A549 (cell line): ENCODE measurements at regions not wholly inside any gene's neighbourhood (a gene's known extent, or its start where the extent isn't known, plus 50 kb on each side); places are given as distances from the start of the nearest gene placed in this dataset.
"Not testable (repeated sequence)": the region's sequence is repeated elsewhere in the genome, so short reads cannot be mapped to it uniquely, and the experiment has no call there.

Experiments used
- ATAC-seq, 2 experiments: fragments of 200-7000 bp in 1 of 2; fragments of >200 bp in 1 of 2; cut with Nextera tagmentation in 1 of 2; cut with Tn5 transposase in 1 of 2; 3 replicates each; pipeline versions ENCODE4 v1.8.0 to v1.9.1; 2018 to 2020; ENCODE audit warnings: mild to moderate bottlenecking in 1 of 2, moderate library complexity in 1 of 2
- CTCF ChIA-PET: fragments of 300-600 bp; sonication (Branson Sonifier 250); formaldehyde crosslinking; extraction: SDS; loops from one replicate; lab custom pipeline; 2021; ENCODE audit warnings: antibody characterized with exemption, inconsistent platforms; lab: Yijun Ruan, JAX
- POLR2A ChIA-PET: fragments of 350-600 bp; formaldehyde crosslinking; extraction: SDS; loops from one replicate; lab custom pipeline; 2021; ENCODE audit warnings: antibody characterized with exemption, inconsistent platforms; lab: Yijun Ruan, JAX
- DNase-seq, 2 experiments: peaks; one replicate each; pipeline versions ENCODE4 v3.0.0 to v3.0.0-alpha.2; 2011 to 2016; ENCODE audit warnings: low read depth in 1 of 2, low spot score in 1 of 2
- FAIRE-seq: peaks from 2 replicates; lab custom pipeline; 2011; peaks lifted over from hg19 to GRCh38; lab: Jason Lieb, UNC
- H3K27ac ChIP-seq, 2 experiments: fragments of >200 bp; sonication (Bioruptor Twin); formaldehyde crosslinking; 3 replicates each; pipeline ENCODE4 v1.5.1; 2016 to 2017
- H3K4me1 ChIP-seq: fragments of >200 bp; sonication (Bioruptor Twin); formaldehyde crosslinking; 3 replicates; pipeline ENCODE4 v1.6.1; 2016
- H3K4me2 ChIP-seq: fragments of >200 bp; sonication (Bioruptor Twin); formaldehyde crosslinking; 3 replicates; pipeline ENCODE4 v1.6.1; 2016
- H3K4me3 ChIP-seq: fragments of >200 bp; sonication (Bioruptor Twin); formaldehyde crosslinking; 3 replicates; pipeline ENCODE4 v1.5.1; 2016
- H3K9me3 ChIP-seq: fragments of >200 bp; sonication (Bioruptor Twin); formaldehyde crosslinking; 3 replicates; pipeline ENCODE4 v1.6.1; 2016
- GATA3 ChIP-seq: IDR thresholded peaks from 2 replicates; pipeline ENCODE4 v1.6.1; 2012; ENCODE audit warnings: borderline replicate concordance
- WGBS: methylation state at CpG from one replicate; pipeline ENCODE4 v1.1.6; 2017; ENCODE audit errors: missing lambda C conversion rate; 5-methylcytosine and 5-hydroxymethylcytosine counted together

GRCh38 chr9:42282531-42283178 is 99.2 kb downstream of the SPATA31A6 start:
- WGBS: 45% methylated on average over 7 of the region's 7 CpGs
- CTCF ChIA-PET: not testable (repeated sequence)

DNA sequence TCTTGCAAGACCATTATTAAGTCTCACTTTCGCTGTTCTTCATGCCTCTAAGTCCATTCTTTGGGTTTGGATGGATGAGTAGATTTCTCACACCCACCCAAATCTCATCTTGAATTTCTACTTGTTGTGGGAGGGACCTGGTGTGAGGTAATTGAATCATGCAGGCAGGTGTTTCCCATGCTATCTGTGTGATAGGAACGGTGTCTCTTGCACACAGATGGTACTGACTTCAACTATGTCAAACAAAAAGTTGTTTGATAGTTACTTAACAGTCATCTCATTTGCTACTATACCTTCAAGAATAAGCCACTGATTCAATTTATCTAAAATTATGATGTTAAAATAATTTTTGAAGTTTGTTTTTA is 99.7 kb downstream of the SPATA31A6 start:
- H3K27ac ChIP-seq, CTCF ChIA-PET, ATAC-seq, DNase-seq, POLR2A ChIA-PET, H3K4me3 ChIP-seq, H3K9me3 ChIP-seq, FAIRE-seq: not testable (repeated sequence)
- Histone ChIP-seq H3K4me1 (peaks cover 12% of the 10 kb centered on the region; the same call in 2 of the 3 replicates), H3K4me2 (peak overlapping the region; percentile 44)
- WGBS: 58% methylated on average over 2 of the region's 2 CpGs

More at GRCh38 chr9:42282531-42283178, 99.2 kb downstream of the SPATA31A6 start:
- H3K27ac ChIP-seq, POLR2A ChIA-PET, FAIRE-seq, H3K9me3 ChIP-seq, H3K4me3 ChIP-seq: not testable (repeated sequence)
- DNase-seq (peak in 1 of 2 experiments; percentile 50), ATAC-seq (peak in 1 of 2 experiments; percentile 51; a peak in 3 of 6 replicates)
- TF ChIP-seq GATA3: 0 out of 2 replicates have a peak, but pooled peaks have one; percentile 9
- Histone ChIP-seq H3K4me1 (peaks cover 12% of the 10 kb centered on the region; the same call in 2 of the 3 replicates), H3K4me2 (peak overlapping the region; percentile 44)

DNA sequence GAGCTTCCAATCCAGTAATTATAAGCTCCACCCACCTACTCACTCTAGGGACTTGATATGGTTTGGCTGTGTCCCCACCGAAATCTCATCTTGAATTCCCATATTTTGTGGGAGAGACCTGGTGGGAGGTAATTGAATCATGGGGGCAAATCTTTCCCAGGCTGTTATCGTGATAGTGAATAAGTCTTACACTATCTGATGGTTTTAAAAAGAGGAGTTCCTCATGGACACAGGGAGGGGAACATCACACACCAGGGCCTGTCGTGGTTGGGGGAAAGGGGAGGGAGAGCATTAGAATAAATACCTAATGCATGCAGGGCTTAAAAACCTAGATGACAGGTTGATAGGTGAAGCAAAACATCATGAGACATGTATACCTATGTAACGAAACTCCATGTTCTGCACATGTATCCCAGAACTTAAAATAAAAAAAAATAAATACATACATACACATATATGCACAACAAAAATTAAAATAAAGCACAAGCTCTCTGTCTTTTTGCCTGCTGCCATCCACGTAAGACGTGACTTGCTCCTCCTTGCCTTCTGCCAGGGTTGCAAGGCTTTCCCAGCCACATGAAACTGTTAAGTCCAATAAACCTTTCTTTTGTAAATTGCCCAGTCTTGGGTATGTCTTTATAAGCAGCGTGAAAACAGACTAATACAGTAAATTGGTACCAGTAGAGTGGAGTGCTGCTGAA is 102.8 kb downstream of the SPATA31A6 start:
- DNase-seq, H3K4me3 ChIP-seq, FAIRE-seq, CTCF ChIA-PET, ATAC-seq, H3K4me2 ChIP-seq, H3K9me3 ChIP-seq, POLR2A ChIA-PET, H3K27ac ChIP-seq: not testable (repeated sequence)
- WGBS: 83% methylated on average over 7 of the region's 7 CpGs
- peaks cover 12% of the 10 kb centered on the region; the same call in 2 of the 3 replicates for H3K4me1 ChIP-seq

DNA sequence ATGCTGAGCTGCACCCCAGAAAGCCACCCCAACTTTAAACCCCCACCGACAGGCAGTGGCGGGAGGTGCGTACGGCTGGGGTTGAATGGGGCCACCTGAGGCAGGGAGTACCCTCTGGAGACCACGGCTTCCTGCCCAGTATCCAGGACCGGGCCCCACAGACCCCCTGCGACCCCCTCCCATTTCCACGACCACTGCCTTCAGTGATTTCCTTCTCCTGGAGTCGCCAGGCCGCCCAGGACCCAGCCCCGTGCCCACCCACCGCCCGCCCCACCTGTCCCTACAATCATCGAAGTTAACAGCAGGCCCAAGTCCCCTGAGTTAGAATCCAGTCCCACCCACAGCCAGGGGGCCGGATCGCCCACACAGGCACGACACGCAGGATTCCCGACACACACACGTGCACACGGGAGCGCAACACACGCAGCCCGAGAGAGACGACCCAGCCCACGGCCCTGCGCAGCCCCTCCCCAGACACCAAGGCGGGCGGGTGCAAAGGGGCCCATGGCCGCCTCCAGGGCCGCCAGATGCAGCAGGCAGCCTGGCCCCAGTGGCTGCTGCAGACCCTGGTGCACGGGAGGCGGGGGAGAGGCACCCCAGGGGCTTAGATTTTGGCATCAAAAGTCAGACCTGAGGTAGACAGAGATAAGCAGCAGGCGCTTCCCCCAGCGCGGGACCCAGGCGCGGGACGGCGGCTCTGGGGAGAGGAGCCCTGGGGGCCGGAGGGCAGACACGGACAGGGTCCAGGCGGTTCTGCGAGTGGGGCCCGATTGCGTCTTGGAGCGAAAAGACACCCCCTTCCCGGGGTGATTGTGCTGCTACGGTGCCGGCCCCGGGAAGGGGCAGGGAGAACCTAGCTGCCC is 104.8 kb downstream of the SPATA31A6 start:
- 90% methylated on average over 40 of the region's 51 CpGs for WGBS
- DNase-seq, CTCF ChIA-PET, H3K4me1 ChIP-seq, H3K4me2 ChIP-seq, H3K4me3 ChIP-seq, H3K27ac ChIP-seq, POLR2A ChIA-PET, FAIRE-seq, H3K9me3 ChIP-seq: not testable (repeated sequence)
- ATAC-seq: 0 out of 6 replicates have a peak, but pooled peaks of 1 of the 2 experiments have one; percentile 39

DNA sequence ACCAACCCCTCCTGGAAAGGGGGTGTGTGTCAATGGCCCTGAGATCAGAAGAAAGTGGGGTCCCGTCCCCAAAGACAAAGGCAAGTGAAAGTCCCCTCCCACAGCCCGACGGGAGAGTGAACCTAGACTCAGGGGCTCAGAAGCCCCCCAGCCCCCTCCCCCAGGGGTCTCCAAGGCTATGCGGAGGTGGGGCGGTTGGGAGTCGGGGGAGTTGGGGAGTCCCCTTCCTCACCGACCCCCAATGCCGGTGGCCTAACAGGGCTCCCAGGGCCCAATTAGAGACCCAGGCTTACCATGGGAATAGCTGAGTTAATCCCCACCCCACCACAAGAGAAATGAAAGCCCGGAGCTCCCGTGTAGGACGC is 105.4 kb downstream of the SPATA31A6 start:
- H3K27ac ChIP-seq, FAIRE-seq, H3K9me3 ChIP-seq, DNase-seq, POLR2A ChIA-PET, H3K4me1 ChIP-seq, H3K4me2 ChIP-seq, H3K4me3 ChIP-seq, ATAC-seq, CTCF ChIA-PET: not testable (repeated sequence)
- no CpG with 5 or more reads among the region's 11 CpGs for WGBS

- ATAC-seq, FAIRE-seq, CTCF ChIA-PET, H3K4me1 ChIP-seq, H3K9me3 ChIP-seq, H3K27ac ChIP-seq, H3K4me3 ChIP-seq, DNase-seq, POLR2A ChIA-PET, H3K4me2 ChIP-seq: not testable (repeated sequence)
Measured at GRCh38 chr9:42300124-42300523, 116.7 kb downstream of the SPATA31A6 start.

DNA sequence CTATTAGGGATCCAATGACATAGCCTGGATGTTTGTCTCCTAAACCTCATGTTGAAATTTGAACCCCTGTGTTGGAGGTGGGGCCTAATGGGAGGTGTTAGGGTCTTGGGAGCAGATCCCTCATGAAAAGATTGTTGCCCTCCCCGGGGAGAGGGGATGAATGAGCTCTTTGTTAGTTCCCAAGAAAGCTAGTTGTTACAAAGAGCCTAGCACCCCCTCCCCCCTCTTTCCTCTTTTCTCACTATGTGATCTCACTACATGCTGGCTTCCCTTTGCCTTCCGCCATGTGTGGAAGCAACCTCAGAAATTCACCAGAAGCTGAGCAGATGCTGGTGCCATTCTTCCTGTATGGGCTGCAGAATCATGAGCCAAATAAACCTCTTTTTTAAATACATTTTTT is 123.2 kb downstream of the SPATA31A6 start:
- FAIRE-seq, H3K9me3 ChIP-seq, H3K4me3 ChIP-seq, H3K4me1 ChIP-seq, ATAC-seq, H3K27ac ChIP-seq, H3K4me2 ChIP-seq, CTCF ChIA-PET, DNase-seq, POLR2A ChIA-PET: not testable (repeated sequence)
- 73% methylated on average over 2 of the region's 2 CpGs for WGBS

- WGBS: 61% methylated on average over 2 of the region's 2 CpGs
- POLR2A ChIA-PET, FAIRE-seq, DNase-seq, H3K4me1 ChIP-seq, H3K27ac ChIP-seq, H3K9me3 ChIP-seq, CTCF ChIA-PET, H3K4me3 ChIP-seq, H3K4me2 ChIP-seq, ATAC-seq: not testable (repeated sequence)
Measured at GRCh38 chr9:42307449-42307848, 124.0 kb downstream of the SPATA31A6 start.

DNA sequence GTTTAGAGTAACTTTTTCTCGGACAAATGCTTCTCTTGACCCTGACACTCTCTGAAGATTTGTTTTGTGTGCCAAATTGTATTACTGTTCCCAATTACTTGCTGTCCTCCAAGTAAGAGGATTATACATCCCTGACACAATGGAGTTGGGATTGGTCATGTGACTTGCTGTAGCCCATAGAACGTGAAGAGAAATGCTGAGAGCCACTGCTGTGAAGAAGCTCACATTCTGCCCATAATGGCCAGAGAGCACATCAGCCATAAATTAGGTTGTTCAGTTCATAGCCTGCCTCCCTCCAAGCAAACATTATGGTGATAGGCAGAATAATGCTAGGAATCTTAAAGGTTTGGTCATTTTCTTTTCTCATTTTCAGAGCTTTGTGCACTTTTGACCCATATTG is 127.5 kb downstream of the SPATA31A6 start:
- CTCF ChIA-PET, H3K4me1 ChIP-seq, FAIRE-seq, H3K4me3 ChIP-seq, ATAC-seq, DNase-seq, H3K9me3 ChIP-seq, H3K4me2 ChIP-seq, H3K27ac ChIP-seq, POLR2A ChIA-PET: not testable (repeated sequence)
- 72% methylated on average over 2 of the region's 2 CpGs for WGBS
